Fibroblast of pulmonary artery (primary cell): ENCODE measurements at regions not wholly inside any gene's neighbourhood (a gene's known extent, or its start where the extent isn't known, plus 50 kb on each side); places are given as distances from the start of the nearest gene placed in this dataset.
A peak's percentile ranks its signal among the peaks of the same experiment; 100 is the strongest.

Source experiments
- DNase-seq: peaks from one replicate; pipeline ENCODE4 v3.0.0-alpha.2; 2010; ENCODE audit warnings: low read depth
- H3K4me3 ChIP-seq: replicated peaks from 2 replicates; pipeline ENCODE4 v1.5.1; 2011; ENCODE audit warnings: low read depth, mild to moderate bottlenecking, control low read depth, low read length, moderate library complexity
- TF ChIP-seq, protein P1 (sequence below): IDR thresholded peaks from 2 replicates; pipeline ENCODE4 v1.5.1; 2011; ENCODE audit warnings: mild to moderate bottlenecking, control low read depth, low read length, inconsistent platforms; ENCODE audit errors: missing control alignments

DNA sequence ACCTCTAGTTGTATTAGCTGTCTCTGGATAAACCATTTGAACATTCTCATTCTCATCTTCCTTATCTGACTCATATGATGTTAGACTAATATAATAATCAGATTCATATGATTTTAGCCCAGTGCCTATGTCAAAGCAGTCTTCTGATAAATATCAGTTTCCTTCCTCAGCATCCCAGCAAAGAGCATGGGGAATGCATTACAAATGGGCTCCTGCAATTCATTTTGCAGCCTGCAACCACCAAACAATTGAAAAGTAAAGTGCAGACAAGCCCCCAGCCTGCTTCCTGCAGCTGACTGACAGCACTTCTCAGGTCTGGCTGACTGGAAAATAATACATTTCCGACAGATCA, 78.2 kb upstream of the STAC start:
- no peak overlapping the region for H3K4me3 ChIP-seq
- no peak for DNase-seq
- TF ChIP-seq, protein P1, sequence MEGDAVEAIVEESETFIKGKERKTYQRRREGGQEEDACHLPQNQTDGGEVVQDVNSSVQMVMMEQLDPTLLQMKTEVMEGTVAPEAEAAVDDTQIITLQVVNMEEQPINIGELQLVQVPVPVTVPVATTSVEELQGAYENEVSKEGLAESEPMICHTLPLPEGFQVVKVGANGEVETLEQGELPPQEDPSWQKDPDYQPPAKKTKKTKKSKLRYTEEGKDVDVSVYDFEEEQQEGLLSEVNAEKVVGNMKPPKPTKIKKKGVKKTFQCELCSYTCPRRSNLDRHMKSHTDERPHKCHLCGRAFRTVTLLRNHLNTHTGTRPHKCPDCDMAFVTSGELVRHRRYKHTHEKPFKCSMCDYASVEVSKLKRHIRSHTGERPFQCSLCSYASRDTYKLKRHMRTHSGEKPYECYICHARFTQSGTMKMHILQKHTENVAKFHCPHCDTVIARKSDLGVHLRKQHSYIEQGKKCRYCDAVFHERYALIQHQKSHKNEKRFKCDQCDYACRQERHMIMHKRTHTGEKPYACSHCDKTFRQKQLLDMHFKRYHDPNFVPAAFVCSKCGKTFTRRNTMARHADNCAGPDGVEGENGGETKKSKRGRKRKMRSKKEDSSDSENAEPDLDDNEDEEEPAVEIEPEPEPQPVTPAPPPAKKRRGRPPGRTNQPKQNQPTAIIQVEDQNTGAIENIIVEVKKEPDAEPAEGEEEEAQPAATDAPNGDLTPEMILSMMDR = no peak

DNA sequence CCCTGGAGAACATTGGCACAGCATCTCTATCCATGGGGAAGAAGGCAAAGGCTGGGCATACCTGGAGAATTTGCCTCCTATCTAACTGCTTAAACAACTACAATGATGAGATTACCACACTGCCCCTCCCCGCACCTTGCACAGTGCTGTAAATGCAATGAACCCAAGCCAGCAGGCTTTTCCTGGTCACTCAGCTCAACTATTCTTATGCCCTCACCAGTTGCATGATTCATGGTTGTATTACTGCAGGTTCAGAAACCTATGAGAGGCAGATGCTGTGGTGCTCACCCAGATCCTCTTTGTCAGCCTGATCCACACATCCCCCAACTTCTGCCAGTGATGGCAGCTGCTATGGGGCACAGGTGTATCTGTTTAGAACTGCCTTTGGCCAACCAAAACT, 77.7 kb upstream of the STAC start:
- TF ChIP-seq, protein P1 = no peak
- no peak overlapping the region for H3K4me3 ChIP-seq
- DNase-seq = no peak

DNA sequence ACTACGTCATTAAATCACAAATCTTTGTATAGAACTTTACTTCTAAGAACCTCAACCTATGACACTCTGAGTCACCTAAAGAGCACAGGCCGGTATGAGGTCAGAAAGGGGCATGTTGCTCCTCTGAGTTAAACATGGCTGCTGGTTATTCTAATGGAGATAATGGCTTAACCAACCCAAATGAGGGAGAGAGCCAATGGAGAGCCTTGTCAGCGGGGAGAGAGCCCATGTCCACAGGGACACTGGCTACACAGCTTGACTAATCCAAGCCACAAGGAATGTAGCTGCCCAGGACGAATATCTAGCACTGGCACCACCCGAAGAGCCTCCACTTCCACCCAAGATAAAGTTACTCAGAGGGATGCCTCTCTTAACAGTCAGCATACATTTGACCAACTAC, 77.0 kb upstream of the STAC start:
- TF ChIP-seq, protein P1 = no peak
- no peak overlapping the region for H3K4me3 ChIP-seq
- DNase-seq = no peak

DNA sequence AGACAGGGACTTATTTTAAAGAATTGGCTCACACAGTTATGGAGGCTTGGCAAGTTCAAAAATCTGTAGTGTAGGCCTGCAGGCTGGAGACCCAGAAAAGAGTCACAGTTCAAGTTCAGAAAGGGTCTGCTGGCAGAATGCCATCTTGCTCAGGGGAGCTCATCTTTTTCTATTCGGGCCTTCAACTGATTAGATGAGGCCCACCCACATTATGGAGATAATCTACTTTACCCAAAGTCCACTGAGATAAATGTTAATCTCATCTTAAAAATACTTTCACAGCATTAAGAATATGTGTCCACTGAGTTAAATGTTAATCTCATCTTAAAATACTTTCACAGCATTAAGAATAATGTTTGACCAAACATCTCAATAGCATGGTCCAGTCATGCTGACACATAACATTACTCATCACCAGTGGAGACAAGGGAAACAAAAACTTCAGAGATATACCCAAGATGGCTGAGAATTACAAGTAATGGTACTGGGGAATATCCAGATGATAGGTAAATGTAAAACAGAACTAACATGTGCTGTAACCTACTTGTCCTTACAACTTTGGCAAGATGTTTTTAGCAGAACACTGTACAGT, 74.3 kb upstream of the STAC start:
- H3K4me3 ChIP-seq = no peak overlapping the region
- TF ChIP-seq, protein P1 = no peak
- DNase-seq = no peak

DNA sequence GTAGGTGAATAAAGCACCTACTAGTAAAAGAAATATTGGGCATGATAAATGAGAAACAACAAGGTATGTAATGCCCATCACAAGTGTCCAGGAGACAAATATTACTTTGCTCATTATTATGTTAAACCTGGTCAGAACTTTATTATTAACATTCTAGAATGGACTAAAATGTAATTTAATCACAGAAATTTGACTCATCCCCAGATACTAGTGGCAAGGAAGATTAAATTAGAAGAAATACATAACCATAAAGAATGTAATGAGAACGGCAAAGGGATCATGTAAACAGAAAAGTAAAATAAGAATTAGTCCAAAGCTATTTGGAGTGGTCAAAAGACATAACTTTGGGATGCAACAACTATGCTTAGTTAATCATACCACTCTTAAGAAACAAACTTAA, 71.2 kb upstream of the STAC start:
- TF ChIP-seq, protein P1 = no peak
- DNase-seq = no peak
- H3K4me3 ChIP-seq = no peak overlapping the region

DNA sequence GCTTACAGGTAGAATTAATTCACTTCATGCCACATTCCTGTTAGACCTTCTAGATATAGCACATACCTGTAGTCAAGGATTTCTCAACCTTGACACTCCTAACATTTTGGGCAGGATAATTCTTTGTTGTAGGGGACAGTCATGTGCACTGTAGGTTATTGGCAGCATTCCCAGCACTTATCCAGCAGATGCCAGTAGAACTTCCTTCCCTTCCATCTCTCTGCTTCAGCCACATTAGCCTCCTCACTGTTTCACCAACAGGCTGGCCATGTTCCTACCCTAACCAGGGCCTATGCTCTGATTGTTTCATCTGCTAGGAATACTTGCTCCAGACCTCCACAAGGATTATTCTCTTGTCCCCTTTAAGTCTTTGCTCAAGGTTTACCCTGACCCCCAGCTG, 68.0 kb upstream of the STAC start:
- TF ChIP-seq, protein P1 = no peak
- no peak overlapping the region for H3K4me3 ChIP-seq
- peak; percentile 4 for DNase-seq

DNA sequence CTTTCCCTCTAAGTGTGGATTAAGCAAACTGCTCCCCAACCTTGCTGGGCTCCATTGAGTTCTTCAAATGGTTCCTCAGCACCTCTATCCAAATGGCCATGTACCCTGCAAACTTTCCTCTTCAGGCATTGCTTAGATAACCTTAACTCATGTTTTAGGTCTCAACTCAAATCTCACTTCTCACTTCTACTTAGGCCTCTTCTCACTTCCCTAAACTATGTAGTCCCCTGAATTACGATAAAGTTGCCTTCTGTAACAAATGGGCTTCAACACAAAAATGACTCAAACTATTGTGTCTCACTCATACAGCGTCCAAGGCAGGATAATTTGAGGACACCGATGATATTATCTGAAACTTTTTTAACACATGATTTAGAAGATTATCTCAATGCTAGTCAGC, 62.4 kb upstream of the STAC start:
- DNase-seq = no peak
- no peak overlapping the region for H3K4me3 ChIP-seq
- TF ChIP-seq, protein P1 = no peak
